Stimulated activated CD4-positive, alpha-beta T cell treated with anti-CD3 and anti-CD28 coated beads, Interleukin-2, amount 100 ng/mL, for 4 hours (primary cell): ENCODE measurements at regions not wholly inside any gene's neighbourhood (a gene's known extent, or its start where the extent isn't known, plus 50 kb on each side); places are given as distances from the start of the nearest gene placed in this dataset.
"Not testable (repeated sequence)": the region's sequence is repeated elsewhere in the genome, so short reads cannot be mapped to it uniquely, and the experiment has no call there.

Experiments
- DNase-seq: peaks from one replicate; pipeline ENCODE4 v3.0.0-alpha.2; 2020; ENCODE audit warnings: low read depth

DNA sequence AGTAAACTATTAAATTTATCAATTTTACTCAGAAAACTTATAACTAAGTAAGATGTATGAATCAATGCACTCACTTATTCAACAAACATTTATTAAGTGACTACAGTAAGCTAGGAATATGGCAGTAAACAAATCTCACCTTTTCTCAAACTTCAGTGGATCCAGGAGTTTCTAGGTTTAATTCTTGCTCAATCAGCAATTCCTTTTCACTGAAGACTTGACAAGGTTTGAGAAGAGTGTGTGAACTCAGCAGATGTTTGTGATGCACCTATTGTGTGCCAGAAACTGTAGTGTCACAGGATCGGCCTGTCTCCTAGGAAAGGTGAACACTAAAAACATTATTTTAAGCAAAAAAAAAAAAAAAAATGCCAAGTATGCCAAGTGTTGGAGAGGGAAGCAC, 167.8 kb downstream of the ALG10 start:
- no peak for DNase-seq

- DNase-seq, result no peak
Measured at GRCh38 chr12:34198924-34199323, 176.6 kb downstream of the ALG10 start.

DNA sequence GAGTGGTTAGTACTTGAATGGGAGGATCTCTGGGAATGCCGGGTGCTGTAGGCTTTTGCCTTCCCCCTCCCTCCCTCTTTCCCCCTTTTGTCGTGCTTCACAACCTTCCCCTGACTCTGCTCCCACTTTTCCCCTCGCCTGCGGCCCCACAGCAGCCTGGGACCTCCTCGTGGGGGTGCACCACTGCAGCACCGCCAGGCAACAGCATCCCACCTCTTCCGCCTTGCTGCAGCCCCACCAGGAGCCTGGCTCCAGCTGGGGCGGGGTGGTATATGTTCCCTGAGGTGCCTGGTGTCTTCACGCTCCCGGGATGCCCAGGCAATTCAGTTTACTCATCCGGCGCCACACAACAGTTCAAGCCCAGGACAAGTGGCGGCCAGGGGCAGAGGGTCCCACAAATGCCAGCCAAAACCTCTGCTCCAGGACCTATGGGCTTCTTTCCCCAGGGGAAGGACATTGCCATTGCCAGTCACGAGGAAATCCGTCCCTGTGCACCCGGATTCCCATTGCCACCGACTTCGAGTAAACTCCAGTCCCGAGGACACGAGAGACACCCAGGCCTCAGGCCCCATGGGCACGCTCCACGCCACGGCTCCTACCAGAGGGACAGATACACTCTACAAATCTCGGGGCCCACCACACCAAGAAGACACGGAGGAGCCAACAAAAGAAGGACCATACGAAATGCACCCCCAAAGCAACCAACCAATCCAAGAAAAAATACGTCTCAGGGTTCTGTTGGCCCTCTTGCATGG, 181.7 kb downstream of the ALG10 start:
- DNase-seq, result no peak

- no peak for DNase-seq
Measured at GRCh38 chr12:34204830-34205285, 182.6 kb downstream of the ALG10 start.

- DNase-seq, result no peak
Measured at GRCh38 chr12:34205401-34205800, 183.1 kb downstream of the ALG10 start.

DNA sequence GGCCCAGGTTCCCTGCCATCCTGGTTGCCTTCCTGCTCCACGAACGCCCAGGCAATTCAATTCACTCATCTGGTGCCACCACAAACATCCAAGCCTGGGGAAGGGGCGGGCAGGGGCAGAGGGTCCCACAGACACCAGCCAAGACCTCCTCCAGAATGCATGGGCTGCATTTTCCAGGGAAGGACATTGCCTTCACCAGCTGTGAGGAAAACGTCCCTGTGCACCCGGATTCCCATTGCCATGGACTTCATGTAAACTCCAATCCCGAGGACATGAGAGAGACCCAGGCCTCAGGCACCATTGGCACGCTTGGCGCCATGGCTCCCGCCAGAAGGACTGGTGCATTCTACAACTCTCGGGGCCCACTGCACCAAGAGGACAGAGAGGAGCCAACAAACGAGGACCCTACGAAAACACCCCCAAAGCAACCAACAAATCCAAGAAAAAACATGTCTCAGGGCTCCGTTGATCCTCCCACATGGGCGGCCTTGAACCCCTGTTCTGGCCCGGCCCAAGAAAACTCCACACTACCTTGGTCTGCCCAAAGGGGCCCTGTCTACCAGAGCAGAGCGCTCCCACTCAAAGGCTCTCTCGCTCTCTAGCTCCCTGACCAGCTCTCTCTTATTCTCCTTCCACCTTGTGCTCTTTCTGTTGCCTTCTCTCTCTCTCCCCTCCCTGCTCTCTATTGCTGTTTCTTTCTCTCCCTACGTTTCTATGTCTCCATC, 183.9 kb downstream of the ALG10 start:
- DNase-seq, result no peak

GRCh38 chr12:34207858-34208257, 185.6 kb downstream of the ALG10 start:
- DNase-seq, result no peak

DNA sequence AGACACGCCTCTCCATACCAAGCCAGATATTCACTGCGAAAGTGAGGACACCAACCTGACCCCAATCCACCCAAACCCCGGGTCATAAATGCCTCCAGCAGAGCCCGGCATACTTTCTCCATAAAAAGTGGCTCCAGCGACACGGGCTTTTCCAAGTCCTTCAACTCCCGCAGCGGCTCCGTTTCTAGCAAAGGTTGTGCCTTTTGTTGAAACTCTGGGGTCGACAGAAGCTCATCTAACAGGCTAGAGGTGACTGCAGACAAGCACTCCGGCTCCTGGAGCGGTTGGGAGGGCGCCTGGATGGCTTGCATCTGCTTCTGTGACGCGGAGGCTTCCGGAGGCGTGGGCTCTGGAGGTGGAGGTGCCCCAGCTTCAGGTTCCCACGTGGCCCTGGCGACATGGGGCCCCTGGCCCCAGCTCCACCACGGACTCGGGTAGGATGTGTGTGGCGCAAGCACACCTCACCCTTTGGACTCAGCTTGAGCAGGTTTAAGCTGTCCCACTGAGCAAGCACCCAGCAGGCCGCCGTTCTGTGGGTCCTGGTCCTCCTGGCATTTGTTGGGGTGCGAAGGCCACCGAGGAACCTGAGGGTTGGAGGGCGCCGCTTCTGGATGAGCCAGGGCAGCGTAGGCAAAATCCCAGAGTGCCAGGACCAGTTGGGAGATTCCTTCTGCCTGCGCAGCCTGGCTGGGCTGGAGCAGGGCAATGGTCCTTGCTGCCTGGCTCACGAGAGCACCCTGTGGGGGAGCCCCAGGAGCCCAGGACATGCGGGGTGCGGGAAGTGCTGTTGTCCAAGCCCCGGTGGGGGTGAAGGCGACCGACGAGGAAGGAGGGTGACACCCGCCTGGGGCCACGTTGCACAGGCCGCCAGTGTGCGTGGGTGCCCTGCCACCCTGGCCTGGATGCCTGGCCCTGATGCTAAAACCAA, 186.3 kb downstream of the ALG10 start:
- no peak for DNase-seq

GRCh38 chr12:34209259-34209835, 187.1 kb downstream of the ALG10 start:
- DNase-seq, result no peak

GRCh38 chr12:34210183-34210582, 187.9 kb downstream of the ALG10 start:
- DNase-seq, result no peak

- no peak for DNase-seq
Measured at GRCh38 chr12:34210689-34211530, 188.6 kb downstream of the ALG10 start.

DNA sequence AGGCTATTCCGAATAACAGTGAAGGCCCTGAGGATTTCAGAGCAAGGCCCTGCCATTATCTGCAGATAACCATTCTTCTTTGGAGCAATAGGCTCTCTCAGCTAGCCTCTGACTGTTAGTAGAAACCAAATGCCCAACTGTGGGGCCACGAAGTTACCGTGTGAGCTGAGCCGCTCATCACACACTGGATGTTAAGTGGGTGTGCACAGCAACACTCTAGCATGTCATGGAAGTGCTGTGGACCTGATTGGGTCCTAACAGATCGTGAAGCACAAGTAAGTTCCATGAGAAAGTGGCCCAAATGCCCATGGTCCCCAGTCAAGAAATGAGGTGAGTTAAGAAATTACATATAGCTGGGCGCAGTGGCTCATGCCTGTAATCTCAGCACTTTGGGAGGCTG, 190.4 kb downstream of the ALG10 start:
- no peak for DNase-seq

GRCh38 chr12:34214011-34214410, 191.7 kb downstream of the ALG10 start:
- DNase-seq, result no peak

GRCh38 chr12:34215213-34215892, 193.1 kb downstream of the ALG10 start:
- DNase-seq, result no peak

DNA sequence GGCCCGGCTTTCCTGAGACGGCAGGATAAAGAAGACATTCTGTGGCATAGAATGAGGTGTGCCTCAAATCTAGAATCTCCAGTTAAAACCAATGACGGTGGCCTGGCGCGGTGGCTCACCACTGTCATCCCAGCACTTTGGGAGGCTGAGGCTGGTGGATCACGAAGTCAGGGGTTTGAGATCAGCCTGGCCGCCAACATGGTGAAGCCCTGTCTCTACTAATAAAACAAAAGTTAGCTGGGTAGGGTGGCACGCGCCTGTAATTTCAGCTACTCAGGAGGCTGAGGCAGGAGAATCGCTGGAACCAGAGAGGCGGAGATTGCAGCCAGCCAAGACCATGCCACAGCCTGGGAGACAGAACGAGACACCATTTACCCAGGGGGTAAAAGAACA, 193.6 kb downstream of the ALG10 start:
- DNase-seq, result no peak

DNA sequence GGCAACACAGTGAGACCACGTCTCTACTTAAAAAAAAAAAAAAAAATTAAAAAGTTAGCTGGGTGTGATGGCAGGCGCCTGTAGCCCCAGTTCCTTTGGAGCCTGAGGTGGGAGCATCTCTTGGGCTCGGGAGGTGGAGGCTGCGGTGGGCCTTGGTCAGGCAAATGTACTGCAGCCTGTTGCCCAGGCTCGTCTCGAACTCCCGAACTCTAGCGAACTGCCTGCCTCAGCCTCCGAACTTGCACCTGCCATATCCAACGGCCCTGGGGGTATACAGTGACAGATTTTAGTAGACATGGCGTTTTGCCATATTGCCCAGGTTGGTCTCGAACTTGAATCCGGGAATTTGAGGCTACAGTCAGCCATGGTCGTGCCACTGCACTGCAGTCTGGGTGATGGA, 195.4 kb downstream of the ALG10 start:
- no peak for DNase-seq

DNA sequence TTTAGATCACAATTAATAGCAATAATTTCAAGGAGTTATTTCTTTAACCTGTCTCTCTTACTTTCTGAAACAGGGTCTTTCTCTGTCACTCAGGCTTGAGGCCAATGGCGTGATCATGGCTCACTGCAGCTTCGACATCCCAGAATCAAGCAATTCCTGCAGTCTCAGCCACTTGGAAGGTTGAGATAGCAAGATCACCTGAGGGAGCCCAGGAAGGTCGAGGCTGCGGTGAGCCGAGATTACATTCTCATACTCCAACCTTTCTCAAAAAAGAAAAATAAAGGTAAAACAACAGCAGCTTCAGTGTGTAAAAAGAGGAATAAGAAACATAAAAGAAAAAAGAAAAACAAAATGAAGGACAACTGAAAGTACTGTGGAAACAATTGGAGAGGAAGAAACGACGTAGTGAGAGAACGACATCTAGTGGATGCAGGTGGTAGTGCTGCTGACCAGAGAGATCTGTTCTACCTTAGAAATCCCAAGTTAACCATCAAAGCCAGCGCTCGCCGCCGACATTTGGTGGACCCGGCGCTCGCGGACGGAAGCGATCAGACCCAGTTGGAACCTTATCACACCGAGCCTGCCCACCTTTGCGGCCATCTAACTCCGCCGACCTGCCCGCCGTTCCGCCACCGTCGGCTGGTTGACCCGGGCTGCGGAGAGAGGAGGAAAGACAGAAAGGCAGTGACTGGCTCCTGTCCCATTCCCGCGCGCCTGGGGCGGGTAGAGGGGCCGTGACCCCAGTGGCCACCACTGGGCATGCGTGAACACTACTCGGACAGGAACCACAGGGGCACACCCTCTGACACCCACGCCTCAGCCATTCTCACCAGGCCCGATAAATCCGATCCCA, 196.1 kb downstream of the ALG10 start:
- DNase-seq, result peak; percentile 37

DNA sequence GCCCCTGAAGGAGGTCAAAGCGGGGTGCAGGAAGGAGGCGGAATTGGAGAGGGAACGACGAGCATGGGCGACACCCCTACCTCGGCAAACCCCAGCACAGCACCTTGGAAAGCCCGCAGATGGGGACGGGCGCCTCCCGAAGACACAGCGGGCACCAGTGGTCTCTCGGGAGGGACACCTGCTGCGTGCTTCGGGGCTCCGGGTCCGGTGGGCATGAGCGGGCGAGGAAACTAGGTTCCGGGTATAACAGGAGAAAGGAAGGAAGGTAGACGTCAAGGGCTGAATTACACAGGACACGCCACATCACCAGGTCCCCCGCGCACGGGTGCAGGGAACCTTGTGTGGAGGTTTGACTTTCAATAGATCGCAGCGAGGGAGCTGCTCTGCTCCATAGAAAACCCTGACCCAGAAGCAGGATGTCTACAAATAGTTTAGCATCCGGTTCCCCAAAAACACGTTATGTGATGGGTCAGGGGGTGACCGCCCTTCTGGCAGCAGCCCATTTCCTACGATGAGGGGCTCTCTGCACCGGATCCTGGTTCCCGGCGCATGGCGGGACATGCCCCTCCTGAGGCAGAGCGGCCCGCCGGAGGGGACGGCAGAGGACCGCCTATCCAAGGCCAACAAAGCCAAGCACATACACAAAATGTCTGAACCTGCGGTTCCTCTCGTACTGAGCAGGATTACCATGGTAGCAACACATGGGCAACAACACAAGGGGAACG, 196.9 kb downstream of the ALG10 start:
- DNase-seq, result no peak

DNA sequence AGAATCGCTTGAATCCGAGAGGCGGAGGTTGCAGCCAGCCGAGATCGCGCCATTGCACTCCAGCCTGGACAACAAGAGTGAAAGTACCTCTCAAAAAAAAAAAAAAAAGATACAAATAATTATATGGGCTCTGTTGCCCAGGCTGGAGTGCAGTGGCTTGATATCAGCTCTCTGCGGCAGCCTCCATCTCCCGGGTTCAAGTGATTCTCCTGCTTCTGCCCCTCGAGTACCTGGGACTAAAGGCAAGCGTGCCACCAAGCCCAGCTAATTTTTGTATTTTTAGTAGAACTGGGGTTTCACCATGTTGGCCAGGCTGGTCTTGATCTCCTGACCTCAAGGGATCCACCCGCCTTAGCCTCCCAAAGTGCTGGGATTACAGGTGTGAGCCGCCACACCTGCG, 197.8 kb downstream of the ALG10 start:
- DNase-seq, result not testable (repeated sequence)
